LNCaP clone FGC (cell line): ENCODE measurements at regions not wholly inside any gene's neighbourhood (a gene's known extent, or its start where the extent isn't known, plus 50 kb on each side); places are given as distances from the start of the nearest gene placed in this dataset.
"Not testable (repeated sequence)": the region's sequence is repeated elsewhere in the genome, so short reads cannot be mapped to it uniquely, and the experiment has no call there.

Experiments used
- DNase-seq: peaks from one replicate; pipeline ENCODE4 v3.0.0-alpha.2; 2011; ENCODE audit warnings: low read depth
- H3K4me3 ChIP-seq: 2 replicates; pipeline ENCODE4 v1.5.1; 2011; ENCODE audit warnings: mild to moderate bottlenecking, low read depth, low read length, control low read depth
- TF ChIP-seq, protein P1 (sequence below): IDR thresholded peaks from 2 replicates; pipeline ENCODE4 v1.5.1; 2012; ENCODE audit warnings: mild to moderate bottlenecking; ENCODE audit not compliant: control insufficient read depth, insufficient read depth; ENCODE audit errors: extremely low read depth

DNA sequence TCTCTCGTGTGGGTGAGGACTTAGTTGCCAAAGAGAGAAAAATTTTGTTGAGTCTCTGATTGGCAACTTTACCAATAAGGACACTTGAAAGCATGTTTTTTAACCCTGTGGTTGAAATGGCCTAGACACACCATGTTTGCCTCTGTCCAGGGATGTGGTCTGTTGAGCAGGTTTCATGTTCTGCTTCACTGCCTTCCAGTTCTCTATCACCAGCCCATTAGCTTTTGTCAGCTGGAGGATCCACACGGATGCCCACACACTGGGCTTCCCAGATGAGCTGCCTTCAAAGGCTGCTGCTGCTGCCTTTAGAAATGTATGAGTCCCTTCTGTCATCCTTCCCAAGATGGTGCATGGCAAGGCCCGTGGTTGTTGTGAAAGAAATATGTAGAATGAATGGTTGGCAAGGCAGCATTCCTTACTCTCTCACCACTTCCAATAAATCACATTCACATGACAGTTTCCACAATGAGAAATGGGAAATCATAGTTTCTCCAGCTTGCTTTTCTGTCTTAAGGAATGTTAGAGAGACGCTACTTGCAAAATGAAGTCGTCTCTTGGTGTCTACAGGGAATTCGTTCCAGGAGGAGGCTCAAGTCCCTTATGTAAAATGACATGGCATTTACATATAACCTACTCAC is 108.2 kb upstream of the SLC35F3 start:
- TF ChIP-seq, protein P1, sequence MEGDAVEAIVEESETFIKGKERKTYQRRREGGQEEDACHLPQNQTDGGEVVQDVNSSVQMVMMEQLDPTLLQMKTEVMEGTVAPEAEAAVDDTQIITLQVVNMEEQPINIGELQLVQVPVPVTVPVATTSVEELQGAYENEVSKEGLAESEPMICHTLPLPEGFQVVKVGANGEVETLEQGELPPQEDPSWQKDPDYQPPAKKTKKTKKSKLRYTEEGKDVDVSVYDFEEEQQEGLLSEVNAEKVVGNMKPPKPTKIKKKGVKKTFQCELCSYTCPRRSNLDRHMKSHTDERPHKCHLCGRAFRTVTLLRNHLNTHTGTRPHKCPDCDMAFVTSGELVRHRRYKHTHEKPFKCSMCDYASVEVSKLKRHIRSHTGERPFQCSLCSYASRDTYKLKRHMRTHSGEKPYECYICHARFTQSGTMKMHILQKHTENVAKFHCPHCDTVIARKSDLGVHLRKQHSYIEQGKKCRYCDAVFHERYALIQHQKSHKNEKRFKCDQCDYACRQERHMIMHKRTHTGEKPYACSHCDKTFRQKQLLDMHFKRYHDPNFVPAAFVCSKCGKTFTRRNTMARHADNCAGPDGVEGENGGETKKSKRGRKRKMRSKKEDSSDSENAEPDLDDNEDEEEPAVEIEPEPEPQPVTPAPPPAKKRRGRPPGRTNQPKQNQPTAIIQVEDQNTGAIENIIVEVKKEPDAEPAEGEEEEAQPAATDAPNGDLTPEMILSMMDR: no peak
- no peak for DNase-seq
- H3K4me3 ChIP-seq: no peak overlapping the region

DNA sequence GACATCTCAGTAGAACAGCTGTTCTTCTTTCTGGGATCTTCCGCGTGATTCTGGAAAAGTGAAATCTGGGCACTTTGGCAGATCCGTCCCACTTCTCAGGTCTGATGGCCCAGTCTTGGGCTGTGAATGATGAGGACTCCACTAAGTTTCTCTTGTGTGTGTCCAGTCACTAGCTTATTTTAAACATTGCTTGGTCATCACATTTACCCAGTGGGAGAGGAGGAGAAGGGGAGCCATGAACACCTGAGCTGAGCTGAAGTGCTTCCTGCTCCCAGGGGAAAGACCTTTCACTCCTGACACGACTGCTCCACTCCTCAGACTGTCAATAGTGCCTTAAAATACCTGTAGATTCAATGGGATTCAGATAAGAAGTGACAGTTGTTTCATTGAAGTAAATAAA is 101.9 kb upstream of the SLC35F3 start:
- TF ChIP-seq, protein P1: no peak
- no peak overlapping the region for H3K4me3 ChIP-seq
- no peak for DNase-seq

DNA sequence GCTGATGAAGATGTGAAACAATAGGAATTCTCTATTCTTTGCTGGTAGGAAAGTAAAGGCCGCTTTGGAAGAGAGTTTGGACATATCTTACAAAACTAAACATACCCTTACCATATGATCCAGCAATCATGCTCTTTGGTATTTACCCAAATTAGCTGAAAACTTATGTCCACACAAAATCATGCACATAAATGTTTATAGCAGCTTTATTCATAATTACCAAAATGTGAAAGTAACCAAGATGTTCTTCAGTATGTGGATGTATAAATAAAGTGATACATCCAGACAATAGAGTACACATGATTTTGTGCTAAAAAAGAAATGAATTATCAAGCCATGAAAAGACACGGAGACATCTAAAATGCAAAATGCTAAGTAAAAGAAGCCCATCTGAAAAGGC is 98.7 kb upstream of the SLC35F3 start:
- TF ChIP-seq, protein P1: no peak
- DNase-seq: no peak
- no peak overlapping the region for H3K4me3 ChIP-seq

DNA sequence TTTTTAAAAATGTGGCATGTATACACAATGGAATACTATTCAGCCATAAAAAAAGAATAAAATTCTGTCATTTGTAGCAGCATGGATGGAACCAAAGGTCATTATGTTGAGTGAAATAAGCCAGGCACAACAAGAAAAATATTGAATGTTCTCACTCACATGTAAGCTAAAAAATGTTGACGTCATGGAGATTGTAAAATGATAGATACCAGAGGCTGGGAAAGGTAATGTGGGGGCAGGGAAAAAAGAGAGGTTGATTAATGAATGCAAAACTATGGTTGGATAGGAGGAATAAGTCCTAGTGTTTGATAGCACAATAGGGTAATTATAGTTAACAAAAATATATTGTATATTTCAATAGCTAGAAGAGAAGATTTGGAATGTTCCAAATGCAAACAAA is 89.1 kb upstream of the SLC35F3 start:
- no peak for DNase-seq
- H3K4me3 ChIP-seq: no peak overlapping the region
- TF ChIP-seq, protein P1: no peak

DNA sequence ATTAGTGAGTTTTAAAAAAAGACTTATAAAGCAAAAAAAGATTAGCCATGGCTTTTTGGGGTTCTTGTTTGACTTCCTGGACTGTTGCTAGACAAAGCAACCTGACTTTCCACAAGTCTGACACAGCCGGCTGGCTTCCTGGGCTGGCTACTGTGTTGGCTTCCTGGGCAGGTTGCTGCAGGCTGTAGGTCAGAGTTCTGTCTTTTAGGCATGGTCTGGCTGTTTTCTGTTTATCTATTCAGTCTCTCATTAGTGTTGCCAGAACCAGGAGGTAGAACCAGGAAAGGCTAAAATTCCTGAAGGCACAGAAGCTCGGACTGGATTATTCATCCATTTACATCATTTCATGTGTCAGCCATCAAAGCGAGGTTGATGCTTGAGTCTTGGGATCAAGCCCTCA is 88.6 kb upstream of the SLC35F3 start:
- TF ChIP-seq, protein P1: no peak
- no peak overlapping the region for H3K4me3 ChIP-seq
- DNase-seq: no peak

DNA sequence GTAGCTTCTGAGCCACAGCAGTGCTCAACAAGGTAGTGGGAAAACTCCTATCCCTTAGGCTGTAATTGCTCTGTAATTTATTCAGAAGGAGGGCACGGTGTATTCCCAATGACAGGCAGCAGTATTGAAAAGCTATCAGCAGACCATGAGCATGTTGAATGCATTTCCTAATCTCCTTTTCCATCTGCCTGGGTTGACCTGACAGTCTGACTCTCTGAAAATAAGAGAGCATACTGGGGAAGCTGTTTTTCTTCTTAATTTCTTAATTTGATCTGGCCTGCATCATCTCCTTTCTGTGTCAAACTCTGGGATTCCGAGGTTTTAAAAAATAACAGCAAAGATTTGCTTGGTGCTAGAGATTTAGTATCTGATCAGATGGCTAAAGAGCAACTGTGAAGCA is 88.1 kb upstream of the SLC35F3 start:
- H3K4me3 ChIP-seq: no peak overlapping the region
- TF ChIP-seq, protein P1: no peak

DNA sequence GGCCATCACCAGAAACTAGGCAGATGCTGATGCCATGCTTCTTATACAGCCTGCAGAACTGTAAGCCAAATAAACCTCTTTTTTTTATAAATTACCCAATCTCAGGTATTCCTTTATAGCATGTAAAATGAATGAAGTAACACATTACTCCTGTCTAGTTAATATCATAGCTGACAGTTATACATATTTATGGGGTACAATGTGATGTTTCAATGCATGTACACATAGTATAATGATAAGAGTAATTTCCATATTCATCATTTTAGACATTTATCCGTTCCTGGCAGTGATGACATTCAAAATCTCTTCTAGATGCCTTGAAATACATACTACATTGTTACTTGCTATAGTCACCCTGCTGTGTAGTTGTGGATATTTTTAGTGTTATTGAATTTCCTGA is 85.4 kb upstream of the SLC35F3 start:
- no peak for DNase-seq
- H3K4me3 ChIP-seq: no peak overlapping the region
- TF ChIP-seq, protein P1: no peak

More for the DNA sequence above, 88.1 kb upstream of the SLC35F3 start:
- DNase-seq: no peak

DNA sequence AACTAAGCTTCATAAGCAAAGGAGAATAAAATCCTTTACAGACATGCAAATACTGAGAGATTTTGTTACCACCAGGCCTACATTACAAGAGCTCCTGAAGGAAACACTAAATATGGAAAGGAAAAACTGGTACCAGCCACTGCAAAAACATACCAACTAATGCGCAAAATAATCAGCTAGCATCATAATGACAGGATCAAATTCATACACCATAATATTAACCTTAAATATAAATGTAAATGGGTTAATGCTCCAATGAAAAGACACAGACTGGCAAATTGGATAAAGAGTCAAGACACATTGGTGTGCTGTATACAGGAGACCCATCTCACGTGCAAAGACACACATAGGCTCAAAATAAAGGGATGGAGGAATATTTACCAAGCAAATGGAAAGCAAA is 80.3 kb upstream of the SLC35F3 start:
- H3K4me3 ChIP-seq, DNase-seq: not testable (repeated sequence)

DNA sequence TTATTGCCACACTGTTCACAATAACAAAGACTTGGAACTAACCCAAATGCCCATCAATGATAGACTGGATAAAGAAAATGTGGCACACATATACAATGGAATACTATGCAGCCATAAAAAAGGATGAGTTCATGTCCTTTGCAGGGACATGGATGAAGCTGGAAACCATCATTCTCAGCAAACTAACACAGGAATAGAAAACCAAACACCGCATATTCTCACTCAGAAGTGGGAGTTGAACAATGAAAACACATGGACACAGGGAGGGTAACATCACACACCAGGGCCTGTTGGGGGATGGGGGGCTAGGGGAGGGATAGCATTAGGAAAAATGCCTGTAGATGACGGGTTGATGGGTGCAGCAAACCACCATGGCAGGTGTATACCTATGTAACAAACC is 76.5 kb upstream of the SLC35F3 start:
- H3K4me3 ChIP-seq, DNase-seq: not testable (repeated sequence)
